ENCODE measurements at regions not wholly inside any gene's neighbourhood (a gene's known extent, or its start where the extent isn't known, plus 50 kb on each side); places are given as distances from the start of the nearest gene placed in this dataset.

DNA sequence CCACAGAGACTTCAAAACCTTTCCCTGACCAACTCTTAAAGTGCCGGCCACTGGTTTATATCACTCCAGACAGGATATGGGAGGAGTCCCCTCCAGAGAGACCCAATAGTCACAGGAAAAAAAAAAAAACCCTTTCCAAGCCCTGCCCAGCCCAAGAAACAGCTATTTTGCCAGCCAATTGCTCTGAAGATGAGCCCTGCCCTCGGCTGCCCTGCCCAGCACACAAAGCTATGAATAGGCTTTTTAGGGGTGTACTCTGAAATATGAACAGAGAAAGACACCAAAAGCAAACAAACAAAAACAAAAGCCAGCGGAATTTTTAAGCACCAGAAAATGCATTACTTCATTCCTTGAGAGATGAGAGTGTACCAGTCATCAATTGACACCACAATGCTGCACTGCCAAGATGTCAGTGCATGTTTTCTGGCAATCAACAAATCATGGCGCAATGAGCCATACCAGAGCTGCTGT is 275.1 kb downstream of the C6orf118 start:
- Histone ChIP-seq H3K4me1 (ENCODE audit: insufficient read depth, low read length) (no peaks in the 10 kb centered on the region), H3K9me3 (ENCODE audit: control insufficient read depth, insufficient read depth, low read length) (no peaks in the 10 kb centered on the region; the same call in none of the 2 replicates), H3K36me3 (ENCODE audit: insufficient read depth, low read length) (no peaks in the 10 kb centered on the region), H3K9ac (ENCODE audit: low read depth, low read length) (no peak overlapping the region)

DNA sequence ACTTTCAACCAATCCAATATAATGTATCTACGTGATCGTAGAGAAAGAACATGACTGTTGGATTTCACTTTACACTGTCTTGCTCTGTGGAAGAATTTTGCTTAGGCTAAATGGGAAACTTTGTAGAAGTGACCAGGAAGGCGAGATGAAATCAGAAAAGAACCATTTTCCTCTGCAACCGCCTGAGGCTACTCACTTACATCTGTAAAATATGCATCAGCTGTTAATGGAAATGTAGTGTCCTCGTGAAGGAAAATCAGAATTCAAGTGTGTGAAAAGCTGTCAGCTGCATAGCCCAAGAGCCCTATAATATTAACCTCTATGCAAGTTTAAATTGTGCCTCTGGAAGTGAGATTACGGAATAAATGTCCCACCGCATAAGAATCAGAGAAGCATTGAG is 277.9 kb downstream of the C6orf118 start:
- Histone ChIP-seq H3K9me3 (ENCODE audit: control insufficient read depth, insufficient read depth, low read length) (no peaks in the 10 kb centered on the region; the same call in 1 of the 2 replicates), H3K4me1 (ENCODE audit: insufficient read depth, low read length) (no peaks in the 10 kb centered on the region), H3K9ac (ENCODE audit: low read depth, low read length) (no peak overlapping the region), H3K36me3 (ENCODE audit: insufficient read depth, low read length) (no peaks in the 10 kb centered on the region)

DNA sequence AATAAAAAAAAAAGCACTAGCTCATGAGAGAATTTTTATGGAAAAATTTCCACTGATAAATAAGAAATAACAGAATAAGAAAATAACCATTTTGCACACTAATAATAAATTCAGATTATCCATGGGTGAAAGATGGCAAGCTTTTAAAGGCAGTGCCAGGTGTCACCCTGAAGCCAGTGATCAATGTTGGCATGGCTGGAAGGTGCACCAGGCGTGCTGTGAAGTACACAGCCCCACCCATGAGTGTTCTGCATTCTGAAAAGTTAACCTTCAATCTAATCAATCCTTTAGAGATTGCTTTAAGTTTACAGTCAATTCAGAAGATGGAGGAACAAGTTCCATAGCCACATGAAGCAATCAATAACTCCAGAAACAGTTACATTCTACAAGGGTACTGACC is 284.4 kb downstream of the C6orf118 start:
- H3K36me3 ChIP-seq (ENCODE audit: insufficient read depth, low read length): no peaks in the 10 kb centered on the region
- H3K9me3 ChIP-seq (ENCODE audit: control insufficient read depth, insufficient read depth, low read length): no peaks in the 10 kb centered on the region
- H3K9ac ChIP-seq (ENCODE audit: low read depth, low read length): no peak overlapping the region
- H3K4me1 ChIP-seq (ENCODE audit: insufficient read depth, low read length): no peaks in the 10 kb centered on the region

DNA sequence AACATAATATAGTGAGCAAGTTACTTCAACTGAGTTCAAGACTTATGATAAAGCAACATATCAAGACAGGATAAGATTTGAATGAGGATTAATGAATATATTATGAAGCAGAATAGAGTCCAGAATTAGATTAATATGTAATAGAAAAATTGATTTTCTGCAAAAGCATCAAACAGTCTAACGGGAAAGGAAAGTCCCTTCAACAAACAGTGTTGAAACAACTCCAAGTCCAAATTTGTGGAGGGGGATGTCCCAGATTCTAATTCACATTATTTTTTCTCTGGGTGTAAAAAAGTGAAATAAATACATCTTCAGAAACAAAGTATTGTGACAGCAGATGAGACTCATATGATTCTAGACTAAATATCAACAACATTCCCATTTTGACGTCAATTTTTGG is 289.7 kb downstream of the C6orf118 start:
- H3K9ac ChIP-seq (ENCODE audit: low read depth, low read length): no peak overlapping the region
- H3K36me3 ChIP-seq (ENCODE audit: insufficient read depth, low read length): no peaks in the 10 kb centered on the region

GRCh38 chr6:165015676-165016075 is 293.7 kb downstream of the C6orf118 start:
- no peaks in the 10 kb centered on the region for H3K4me1 ChIP-seq (ENCODE audit: insufficient read depth, low read length)
- H3K9me3 ChIP-seq (ENCODE audit: control insufficient read depth, insufficient read depth, low read length): no peaks in the 10 kb centered on the region

More for the DNA sequence above, 289.7 kb downstream of the C6orf118 start:
- no peaks in the 10 kb centered on the region for H3K9me3 ChIP-seq (ENCODE audit: control insufficient read depth, insufficient read depth, low read length)
- H3K4me1 ChIP-seq (ENCODE audit: insufficient read depth, low read length): no peaks in the 10 kb centered on the region

GRCh38 chr6:165013701-165014100 is 295.7 kb downstream of the C6orf118 start:
- Histone ChIP-seq H3K4me1 (ENCODE audit: insufficient read depth, low read length) (no peaks in the 10 kb centered on the region), H3K9ac (ENCODE audit: low read depth, low read length) (no peak overlapping the region), H3K36me3 (ENCODE audit: insufficient read depth, low read length) (no peaks in the 10 kb centered on the region), H3K9me3 (ENCODE audit: control insufficient read depth, insufficient read depth, low read length) (no peaks in the 10 kb centered on the region)

More at GRCh38 chr6:165015676-165016075, 293.7 kb downstream of the C6orf118 start:
- Histone ChIP-seq H3K36me3 (ENCODE audit: insufficient read depth, low read length) (no peaks in the 10 kb centered on the region), H3K9ac (ENCODE audit: low read depth, low read length) (no peak overlapping the region)

DNA sequence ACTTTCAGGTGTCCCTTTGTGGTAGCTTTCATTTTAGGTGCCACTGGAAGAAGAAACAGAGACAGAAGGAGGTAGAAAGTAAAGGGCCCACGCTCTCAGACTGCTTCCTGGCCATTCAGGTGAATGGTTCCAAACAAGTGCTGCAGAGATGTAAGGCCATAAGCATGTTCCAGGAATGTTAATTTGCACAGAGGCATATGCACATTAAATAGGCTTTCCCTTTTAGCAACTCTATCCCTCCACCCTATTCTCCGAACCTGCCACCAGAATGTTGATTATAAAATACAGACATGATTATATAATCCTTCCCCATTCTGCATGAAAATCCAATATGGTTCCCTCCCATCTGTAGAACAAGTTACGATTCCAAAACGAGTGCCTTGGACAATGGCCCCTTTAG is 297.2 kb downstream of the C6orf118 start:
- H3K9me3 ChIP-seq (ENCODE audit: control insufficient read depth, insufficient read depth, low read length): no peaks in the 10 kb centered on the region
- no peaks in the 10 kb centered on the region for H3K36me3 ChIP-seq (ENCODE audit: insufficient read depth, low read length)
- no peak overlapping the region for H3K9ac ChIP-seq (ENCODE audit: low read depth, low read length)
- H3K4me1 ChIP-seq (ENCODE audit: insufficient read depth, low read length): no peaks in the 10 kb centered on the region

DNA sequence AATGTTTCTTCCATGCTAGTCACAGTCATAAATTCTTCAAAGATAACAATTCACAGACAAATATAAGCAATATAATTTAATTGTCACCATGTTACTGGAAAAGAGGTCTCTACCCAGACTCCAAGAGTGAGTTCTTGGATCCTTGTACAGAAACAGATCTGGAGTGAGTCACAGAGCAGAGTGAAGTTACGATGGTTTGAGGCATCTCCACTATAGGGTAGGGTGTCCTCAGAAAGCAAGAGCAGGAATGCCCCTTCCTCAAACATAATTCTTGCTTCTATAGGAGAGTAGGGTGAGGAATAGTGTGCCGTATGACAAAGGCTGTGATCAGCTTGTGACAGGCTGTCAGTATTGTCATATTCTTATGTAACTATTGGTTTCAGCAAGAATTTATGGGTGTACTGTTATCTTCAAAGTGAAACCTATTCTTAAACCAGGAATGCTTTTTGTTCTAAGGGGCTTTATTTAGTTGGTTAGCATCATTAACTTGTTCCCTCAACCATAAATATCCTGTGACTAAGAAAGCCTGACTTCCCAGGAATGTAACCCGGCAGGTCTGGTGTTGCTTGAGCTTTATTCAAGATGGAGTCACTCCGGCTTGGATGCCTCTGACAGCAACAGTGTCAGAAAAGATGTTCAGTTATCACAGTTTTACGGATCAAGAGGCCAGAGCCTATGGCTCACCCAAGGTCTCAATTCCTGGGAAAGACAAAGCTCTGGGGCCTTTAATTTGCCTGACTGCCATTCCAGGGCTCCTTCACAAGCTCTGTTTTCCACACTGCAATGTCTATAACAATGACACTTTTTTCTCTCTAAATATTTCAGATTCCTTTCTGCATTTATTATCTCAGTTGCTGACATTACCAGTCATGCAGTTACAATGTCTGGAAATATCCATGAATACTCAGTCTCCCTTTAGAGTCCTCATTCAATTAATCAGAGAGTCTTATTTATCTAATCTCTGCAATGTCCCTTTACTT is 298.6 kb downstream of the C6orf118 start:
- no peak overlapping the region for H3K9ac ChIP-seq (ENCODE audit: low read depth, low read length)
- H3K9me3 ChIP-seq (ENCODE audit: control insufficient read depth, insufficient read depth, low read length): no peaks in the 10 kb centered on the region
- H3K4me1 ChIP-seq (ENCODE audit: insufficient read depth, low read length): no peaks in the 10 kb centered on the region
- no peaks in the 10 kb centered on the region for H3K36me3 ChIP-seq (ENCODE audit: insufficient read depth, low read length)

- H3K9ac ChIP-seq (ENCODE audit: low read depth, low read length): no peak overlapping the region
- no peaks in the 10 kb centered on the region for H3K4me1 ChIP-seq (ENCODE audit: insufficient read depth, low read length)
- no peaks in the 10 kb centered on the region for H3K9me3 ChIP-seq (ENCODE audit: control insufficient read depth, insufficient read depth, low read length)
- no peaks in the 10 kb centered on the region for H3K36me3 ChIP-seq (ENCODE audit: insufficient read depth, low read length)
These were observed 300.4 kb downstream of the C6orf118 start for GRCh38 chr6:165008971-165009370.

DNA sequence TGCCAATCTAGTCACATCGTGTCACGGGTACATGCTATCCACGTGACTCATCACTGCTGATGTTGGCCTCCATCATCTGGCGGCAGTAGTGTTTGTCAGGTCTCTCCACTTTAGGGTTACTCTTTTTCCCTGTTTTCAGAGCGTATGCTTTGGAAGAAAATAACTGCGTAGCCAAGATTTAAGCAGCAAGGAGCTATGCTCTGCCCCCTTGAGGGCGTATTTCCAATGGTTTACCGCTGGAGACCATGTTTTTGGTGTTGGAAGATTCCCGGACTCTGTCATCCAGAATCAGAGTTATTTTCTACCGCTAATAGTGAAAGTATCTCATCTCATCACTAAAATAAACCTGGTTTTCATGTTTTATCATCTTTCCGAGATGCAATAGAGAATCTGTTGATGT is 306.5 kb downstream of the C6orf118 start:
- Histone ChIP-seq H3K9me3 (ENCODE audit: control insufficient read depth, insufficient read depth, low read length) (no peaks in the 10 kb centered on the region), H3K36me3 (ENCODE audit: insufficient read depth, low read length) (no peaks in the 10 kb centered on the region), H3K4me1 (ENCODE audit: insufficient read depth, low read length) (no peaks in the 10 kb centered on the region), H3K9ac (ENCODE audit: low read depth, low read length) (no peak overlapping the region)

DNA sequence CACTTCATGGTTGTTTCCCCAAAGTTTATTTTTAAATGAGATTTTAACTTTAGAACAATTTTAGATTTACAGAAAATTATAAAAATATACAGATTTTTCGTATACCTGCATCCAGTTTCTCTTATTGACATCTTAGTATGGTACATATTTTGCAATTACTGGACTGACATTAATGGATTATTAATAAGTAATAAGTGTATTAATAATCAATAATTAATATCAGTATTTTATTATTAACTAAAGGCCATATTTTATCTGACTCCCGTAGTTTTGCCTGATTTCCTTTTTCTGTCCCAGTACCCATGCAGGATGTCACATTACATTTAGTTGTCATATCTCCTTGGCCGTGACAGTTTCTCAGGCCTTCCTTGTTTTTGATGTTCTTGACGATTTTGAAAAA is 307.0 kb downstream of the C6orf118 start:
- no peak overlapping the region for H3K9ac ChIP-seq (ENCODE audit: low read depth, low read length)
- no peaks in the 10 kb centered on the region for H3K9me3 ChIP-seq (ENCODE audit: control insufficient read depth, insufficient read depth, low read length)
- H3K4me1 ChIP-seq (ENCODE audit: insufficient read depth, low read length): no peaks in the 10 kb centered on the region

GRCh38 chr6:165001502-165002157 is 307.8 kb downstream of the C6orf118 start:
- Histone ChIP-seq H3K9me3 (ENCODE audit: control insufficient read depth, insufficient read depth, low read length) (peaks cover 2% of the 10 kb centered on the region), H3K9ac (ENCODE audit: low read depth, low read length) (no peak overlapping the region), H3K36me3 (ENCODE audit: insufficient read depth, low read length) (no peaks in the 10 kb centered on the region), H3K4me1 (ENCODE audit: insufficient read depth, low read length) (no peaks in the 10 kb centered on the region)

More for the DNA sequence above, 307.0 kb downstream of the C6orf118 start:
- no peaks in the 10 kb centered on the region for H3K36me3 ChIP-seq (ENCODE audit: insufficient read depth, low read length)

DNA sequence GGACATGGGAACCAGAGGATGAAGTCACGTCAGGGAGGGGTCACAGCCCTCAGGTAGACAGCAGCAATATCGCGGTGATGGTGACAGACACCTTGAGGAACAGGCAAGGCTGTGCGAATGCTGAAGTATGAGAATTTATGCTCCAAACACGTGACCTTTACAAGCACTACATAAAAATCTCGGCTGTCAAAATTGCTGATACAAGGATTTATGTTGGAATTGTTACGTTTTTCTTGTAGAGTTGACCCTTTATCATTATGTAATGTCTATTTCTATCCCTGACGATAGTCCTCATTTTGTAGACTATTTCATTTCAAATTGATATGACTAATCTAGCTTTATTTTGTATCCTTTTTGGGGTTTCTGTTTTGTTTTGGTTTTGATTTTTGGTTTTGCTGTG is 311.1 kb downstream of the C6orf118 start:
- no peak overlapping the region for H3K9ac ChIP-seq (ENCODE audit: low read depth, low read length)
- no peaks in the 10 kb centered on the region for H3K4me1 ChIP-seq (ENCODE audit: insufficient read depth, low read length)
- no peaks in the 10 kb centered on the region for H3K36me3 ChIP-seq (ENCODE audit: insufficient read depth, low read length)
- H3K9me3 ChIP-seq (ENCODE audit: control insufficient read depth, insufficient read depth, low read length): peaks cover 3% of the 10 kb centered on the region

- no peaks in the 10 kb centered on the region for H3K36me3 ChIP-seq (ENCODE audit: insufficient read depth, low read length)
- H3K9me3 ChIP-seq (ENCODE audit: control insufficient read depth, insufficient read depth, low read length): peaks cover 3% of the 10 kb centered on the region
- no peak overlapping the region for H3K9ac ChIP-seq (ENCODE audit: low read depth, low read length)
- no peaks in the 10 kb centered on the region for H3K4me1 ChIP-seq (ENCODE audit: insufficient read depth, low read length)
These were observed 312.6 kb downstream of the C6orf118 start for GRCh38 chr6:164996838-164997237.

- no peaks in the 10 kb centered on the region for H3K4me1 ChIP-seq (ENCODE audit: insufficient read depth, low read length)
- no peaks in the 10 kb centered on the region for H3K36me3 ChIP-seq (ENCODE audit: insufficient read depth, low read length)
- H3K9me3 ChIP-seq (ENCODE audit: control insufficient read depth, insufficient read depth, low read length): peaks cover 1% of the 10 kb centered on the region; the same call in 1 of the 2 replicates
- H3K9ac ChIP-seq (ENCODE audit: low read depth, low read length): no peak overlapping the region
These were observed 317.8 kb downstream of the C6orf118 start for GRCh38 chr6:164991573-164991972.
